ENCODE measurements at regions not wholly inside any gene's neighbourhood (a gene's known extent, or its start where the extent isn't known, plus 50 kb on each side); places are given as distances from the start of the nearest gene placed in this dataset.

DNA sequence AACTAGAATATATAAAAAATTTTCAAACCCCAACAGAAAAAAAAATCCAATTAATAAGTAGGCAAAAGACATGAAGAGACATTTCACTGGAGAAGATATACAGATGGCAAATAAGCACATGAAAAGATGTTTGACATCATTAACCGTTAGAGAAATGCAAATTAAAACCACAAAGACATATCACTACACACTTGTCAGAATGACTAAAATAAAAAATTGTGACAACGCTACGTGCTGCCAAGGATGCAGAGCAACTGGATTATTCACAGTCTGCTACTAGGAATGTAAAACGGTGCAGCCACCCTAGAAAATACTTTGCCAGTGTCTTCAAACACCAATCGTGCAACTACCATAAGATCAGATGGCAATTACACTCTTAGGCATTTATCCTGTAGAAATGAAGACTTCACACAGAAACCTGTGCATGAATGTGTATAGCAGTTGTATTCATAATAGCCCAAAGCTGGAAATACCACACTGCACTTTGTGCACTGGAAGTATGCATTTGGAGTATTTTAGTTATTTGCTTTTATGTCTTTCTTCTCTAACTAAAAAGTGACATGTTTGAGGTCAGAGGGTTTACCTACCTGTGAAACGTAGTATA lies 75.3 kb upstream of the PALMD start:
- peak; percentile 25 for DNase-seq (ENCODE audit: low spot score)

DNA sequence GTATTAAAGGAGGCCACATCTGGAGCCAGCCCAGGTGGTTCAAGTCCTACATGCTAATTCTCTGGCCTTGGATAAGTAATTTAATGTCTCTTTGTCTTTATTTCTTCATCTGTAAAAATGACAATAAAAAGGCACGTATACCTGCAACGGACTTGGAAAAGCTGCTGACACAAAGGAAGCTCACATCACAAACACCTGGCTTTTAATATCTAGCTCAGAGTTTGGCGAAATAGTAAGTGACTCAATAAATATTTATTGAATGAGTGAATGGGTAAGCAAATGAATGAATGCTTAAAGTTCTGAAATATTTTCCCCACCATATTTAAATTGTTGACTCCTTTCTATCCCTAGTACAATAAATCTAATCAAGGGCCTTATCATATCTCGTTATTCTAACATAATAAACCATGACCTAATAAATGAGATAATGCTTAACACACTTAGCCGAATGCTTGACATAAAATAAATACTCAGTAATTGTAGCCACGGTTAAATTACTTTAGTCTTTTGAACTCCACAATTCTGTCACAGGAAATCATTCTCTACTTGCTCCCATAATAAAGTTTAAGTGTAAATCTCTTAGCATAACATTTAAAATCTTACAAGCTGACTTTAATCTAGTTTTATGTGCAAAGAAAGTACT lies 74.7 kb upstream of the PALMD start:
- no peak for DNase-seq (ENCODE audit: low spot score)

DNA sequence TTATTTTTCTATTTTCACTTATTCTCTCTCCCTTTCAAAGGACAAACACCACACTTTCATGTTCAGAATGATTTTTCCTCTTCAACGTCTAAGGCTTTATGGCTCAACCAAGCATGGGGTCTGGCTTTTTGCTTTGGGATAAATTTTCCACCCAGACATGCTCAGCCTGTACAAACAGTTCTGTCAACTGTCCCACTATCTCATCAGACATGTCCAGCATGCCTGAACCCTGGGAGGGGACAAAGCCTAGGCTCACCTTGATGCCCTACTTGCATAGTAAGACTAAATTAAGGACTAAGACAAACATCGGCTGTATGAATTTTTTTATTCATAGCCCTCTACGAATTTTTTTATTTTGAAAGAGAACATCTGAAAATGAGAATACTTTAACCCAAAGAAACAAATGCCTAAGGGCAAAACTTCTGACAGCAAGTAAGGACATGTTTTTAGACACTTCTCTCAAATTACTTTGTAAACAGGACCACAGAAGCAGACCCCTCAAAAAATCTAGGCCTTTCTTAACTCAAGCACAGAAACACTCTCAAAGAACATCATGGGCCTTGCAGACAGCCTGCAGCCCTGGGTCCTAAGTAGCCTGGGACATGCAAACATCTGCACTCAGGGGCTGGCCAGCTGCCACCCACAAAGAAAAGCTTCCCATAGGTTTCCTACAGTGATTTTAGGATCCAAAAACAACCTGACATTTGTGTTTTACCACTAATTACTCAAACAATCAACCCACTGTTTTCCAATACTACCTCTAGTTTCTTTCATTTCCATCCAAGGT lies 72.3 kb upstream of the PALMD start:
- no peak for DNase-seq (ENCODE audit: low spot score)

DNA sequence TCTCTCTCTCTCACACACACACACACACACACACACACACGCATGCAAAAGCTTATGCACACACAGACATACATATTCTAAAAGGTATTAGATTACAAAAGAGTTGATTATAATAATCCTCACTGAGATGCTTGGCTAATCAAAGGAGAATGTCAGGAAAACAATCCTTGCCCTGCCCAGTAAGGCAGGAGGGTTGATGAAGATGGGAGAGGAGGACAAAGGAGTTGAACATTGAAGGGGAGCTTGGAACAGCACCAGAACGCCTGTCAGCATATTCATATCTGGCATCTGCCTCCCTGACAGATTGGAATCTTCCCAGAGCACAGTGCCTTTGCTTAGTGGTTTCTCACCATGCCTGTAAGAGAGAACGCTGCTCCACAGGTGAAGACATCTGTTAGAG lies 68.6 kb upstream of the PALMD start:
- DNase-seq (ENCODE audit: low spot score): no peak

DNA sequence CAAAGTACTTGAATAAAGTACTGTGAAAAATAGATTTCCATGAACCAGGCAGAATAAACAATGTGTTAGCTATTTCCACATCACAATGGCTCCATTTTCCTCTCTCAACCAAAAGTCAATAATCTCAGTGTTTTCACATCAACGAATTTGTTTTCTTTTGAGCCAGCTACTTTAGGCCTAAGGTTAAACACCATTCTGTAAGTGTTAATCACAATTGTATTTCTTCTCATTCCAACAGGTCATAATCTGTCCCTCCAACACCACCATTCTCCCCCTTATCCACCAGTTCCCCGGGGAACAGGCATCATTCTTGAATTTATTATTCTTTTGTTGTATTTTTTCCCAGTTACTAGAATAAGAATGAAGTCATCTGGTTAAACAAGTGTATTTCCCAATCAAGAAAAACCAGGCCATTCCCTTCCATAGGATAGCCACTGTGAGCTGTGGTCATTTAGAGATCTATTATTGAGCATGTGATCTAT lies 66.2 kb upstream of the PALMD start:
- DNase-seq (ENCODE audit: low spot score): no peak

DNA sequence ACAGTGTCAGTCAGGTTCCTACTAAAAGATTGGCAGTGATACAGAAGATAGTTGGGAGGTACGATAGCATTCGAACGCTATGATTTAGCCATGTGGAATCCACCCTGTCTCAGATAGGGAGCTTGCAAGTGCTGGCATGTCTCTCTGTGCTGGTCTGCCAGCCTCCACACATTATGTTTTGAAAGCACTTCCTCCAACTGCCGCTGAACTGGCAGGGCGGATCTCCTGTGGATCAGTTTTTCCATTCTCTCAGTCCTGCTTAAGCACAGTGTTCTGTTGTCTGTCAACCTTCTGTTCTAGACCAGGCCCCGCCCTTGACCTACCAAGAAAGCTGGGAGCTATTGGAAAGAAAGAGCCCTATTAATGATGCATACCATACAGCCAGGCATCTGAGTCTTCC lies 65.5 kb upstream of the PALMD start:
- no peak for DNase-seq (ENCODE audit: low spot score)

DNA sequence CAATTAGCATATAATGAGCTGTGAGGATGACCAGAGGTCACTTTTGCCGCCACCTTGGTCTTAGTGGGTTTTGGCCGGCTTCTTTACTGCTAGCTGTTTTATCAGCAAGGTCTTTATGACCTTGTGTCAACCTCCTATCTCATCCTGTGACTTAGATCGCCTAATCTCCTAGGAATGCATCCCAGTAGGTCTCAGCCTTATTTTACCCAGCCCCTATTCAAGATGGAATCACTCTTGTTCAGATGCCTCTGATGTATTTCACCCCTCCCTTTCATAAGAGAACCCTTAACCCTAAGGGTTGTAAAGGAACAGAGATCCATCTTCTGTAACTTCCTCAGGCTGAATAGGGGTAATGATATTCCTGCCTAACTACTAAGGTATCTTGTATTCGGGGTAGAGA lies 58.9 kb upstream of the PALMD start:
- DNase-seq (ENCODE audit: low spot score): no peak

DNA sequence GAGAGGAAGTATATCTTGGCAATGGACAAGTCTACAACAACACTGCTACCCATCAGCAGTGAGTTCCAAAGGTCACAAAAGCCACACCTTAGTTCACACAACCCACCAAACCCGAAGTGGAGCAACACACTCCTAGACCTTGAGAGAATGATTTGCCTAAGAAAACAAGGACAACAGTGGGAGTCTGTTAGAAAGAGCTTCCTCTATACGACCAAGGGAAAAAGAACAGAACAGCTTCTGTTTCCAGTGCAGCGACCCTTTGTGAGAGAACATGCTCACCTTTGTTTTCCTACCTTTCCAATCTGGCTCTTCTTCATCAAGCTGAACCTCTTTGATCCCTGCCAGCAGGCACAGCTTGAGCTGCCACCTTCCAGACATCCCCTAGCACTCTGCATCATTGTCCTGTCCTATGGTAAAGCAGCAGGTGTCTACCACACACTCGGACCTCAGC lies 56.7 kb upstream of the PALMD start:
- no peak for DNase-seq (ENCODE audit: low spot score)

DNA sequence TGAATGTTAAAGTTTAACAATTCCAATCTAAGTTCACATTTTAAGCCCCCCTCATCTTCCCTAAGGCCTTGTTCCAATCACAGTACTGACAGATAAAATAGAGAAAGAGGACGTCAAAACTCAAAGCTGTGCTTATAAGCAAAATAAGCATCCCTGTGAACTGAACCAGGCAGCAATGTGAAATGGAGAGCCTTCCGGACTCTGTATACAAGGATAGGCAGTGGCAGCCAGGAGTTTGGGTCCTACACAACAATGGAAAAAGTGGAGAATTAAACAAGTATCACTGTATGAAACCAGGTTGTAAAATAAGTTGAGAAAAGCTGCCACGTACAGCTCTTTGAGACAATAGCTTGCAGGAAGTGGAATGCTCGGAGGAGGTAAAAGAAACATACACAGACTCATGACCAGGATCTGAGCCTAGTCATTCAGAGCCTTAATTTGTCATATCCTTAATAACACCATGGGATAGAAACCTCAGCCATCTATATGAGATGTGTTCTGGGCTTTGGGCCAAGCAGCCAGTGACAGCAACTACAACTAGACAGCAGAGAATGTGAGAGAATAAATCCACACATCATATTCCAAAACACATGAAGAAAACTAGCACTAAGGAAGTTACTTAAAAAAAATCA lies 55.2 kb upstream of the PALMD start:
- peak; percentile 93 for DNase-seq (ENCODE audit: low spot score)

DNA sequence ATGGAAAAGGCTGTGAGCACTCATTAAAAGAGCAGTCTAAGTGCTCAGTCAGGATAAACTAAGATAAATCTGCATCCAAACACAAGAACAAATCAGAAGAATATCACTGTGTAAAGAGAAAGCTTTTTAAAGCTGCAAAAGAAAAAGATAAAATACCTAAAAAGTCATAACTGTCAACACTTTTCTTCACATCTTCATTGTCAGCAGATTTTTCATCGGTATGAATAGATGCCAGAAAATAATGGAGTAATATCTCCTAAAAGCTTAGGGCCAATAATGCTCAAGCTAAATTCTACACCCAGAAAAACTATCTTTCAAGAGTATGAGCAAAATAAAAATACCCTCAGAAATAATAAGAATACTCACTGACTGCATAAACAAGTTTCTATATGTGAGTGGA lies 54.0 kb upstream of the PALMD start:
- no peak for DNase-seq (ENCODE audit: low spot score)

DNA sequence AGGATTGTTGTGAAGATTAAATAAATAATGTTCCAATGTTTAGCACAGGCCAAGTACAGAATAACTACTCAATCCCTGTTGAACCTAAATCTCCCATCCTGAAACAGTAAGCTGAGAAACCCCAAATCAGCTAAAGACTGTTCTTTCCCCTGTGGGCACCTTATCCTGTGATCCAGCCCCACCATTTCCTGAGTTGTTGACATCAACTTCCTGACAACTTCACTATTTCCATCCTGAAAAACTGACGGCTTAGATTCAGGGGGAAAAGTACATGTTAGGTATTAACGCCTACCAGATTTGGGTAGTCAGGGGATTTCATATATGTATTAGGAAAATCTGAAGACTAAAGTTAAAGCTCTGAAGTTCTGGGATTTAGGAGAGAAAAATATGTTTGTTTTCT lies 51.7 kb upstream of the PALMD start:
- DNase-seq (ENCODE audit: low spot score): no peak

DNA sequence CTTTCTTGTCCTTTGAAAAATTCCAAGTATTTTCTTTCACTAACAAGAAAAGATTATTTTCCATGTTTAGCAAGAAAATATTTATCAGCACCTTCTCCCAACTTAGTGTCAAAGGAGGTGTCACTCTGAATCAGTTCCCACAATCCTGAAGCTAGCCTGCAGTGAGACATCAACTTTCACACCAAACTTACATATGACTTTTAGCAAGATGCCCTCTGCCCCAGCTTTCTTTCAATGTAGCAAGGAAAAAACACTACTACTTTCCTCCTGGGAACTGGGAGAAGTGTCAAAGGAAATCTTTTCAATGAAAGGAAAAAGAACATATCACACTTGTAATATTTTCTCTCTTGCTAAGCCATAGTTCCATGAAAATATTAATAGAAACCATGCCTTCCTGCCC lies 50.9 kb upstream of the PALMD start:
- no peak for DNase-seq (ENCODE audit: low spot score)

DNA sequence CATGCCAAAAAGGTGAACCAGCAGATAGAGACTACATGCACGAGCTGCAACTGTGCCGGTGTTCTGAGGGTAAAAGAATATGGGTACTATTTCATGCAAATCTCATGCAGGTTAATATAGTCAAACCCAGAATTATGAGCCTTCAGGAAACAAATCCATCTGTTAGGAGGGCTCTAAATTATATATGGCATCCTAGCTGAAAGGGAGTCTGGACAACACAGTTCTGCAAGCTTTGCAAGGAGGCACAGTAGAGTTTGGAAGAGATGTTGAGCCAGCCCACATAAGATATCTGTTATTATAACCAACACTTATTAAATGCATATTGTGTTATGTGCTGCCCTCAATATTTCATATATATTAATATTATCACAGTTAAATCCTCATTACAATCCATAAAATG lies 50.5 kb upstream of the PALMD start:
- DNase-seq (ENCODE audit: low spot score): no peak
